Anterior cingulate cortex (tissue), 58 donors: ENCODE measurements at regions not wholly inside any gene's neighbourhood (a gene's known extent, or its start where the extent isn't known, plus 50 kb on each side); places are given as distances from the start of the nearest gene placed in this dataset.
A peak's percentile ranks its signal among the peaks of the same experiment; 100 is the strongest.

ENCODE experiments used
- DNase-seq, 58 donors: peaks; one replicate each; lab custom pipeline; 2025; lab: John Stamatoyannopoulos, UW

DNA sequence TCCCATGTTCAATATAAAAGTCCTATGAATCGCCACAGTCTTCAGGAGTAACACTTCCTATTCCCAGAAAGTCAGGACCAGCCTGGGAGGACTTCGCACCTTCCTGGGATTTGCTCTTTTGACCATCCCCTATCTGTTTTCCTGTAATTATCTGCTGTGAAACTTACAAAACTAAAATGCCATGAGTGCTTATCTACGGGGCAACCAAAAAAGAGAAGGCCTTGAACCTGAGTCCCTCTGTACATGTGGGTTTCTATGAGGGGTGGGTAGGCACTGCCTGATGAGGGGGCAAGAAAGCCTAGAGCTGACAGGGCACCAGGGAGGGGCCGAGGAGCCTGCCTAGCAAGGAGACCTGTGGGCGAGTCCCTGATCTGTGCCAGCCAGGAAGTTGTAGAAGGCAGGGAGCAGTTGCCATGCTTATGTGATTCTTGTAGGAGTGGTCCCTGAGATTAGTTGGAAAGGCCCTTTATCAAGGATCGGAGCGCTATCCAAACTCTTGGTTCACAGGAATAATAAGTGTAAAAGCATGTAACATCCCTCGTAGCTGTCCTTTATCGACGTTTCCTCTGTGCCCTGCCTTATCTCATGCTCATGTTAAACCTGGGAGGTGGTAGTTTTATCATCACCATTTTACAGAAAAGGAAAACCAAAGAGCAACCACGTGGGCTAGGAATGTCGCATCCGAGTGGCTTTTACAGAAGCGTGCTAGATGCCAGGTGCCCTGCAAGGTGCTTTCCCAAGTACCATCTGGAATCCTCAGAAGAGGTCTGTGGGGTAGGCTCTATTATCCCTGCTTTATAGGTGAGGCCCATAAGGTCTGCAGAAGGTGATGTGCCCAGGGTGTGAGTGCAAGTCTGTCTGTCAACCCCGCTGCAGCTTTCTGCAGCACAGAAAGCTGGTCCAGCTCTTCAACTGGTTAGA is 111.8 kb downstream of the B3GNT2 start:
- no peak for DNase-seq

DNA sequence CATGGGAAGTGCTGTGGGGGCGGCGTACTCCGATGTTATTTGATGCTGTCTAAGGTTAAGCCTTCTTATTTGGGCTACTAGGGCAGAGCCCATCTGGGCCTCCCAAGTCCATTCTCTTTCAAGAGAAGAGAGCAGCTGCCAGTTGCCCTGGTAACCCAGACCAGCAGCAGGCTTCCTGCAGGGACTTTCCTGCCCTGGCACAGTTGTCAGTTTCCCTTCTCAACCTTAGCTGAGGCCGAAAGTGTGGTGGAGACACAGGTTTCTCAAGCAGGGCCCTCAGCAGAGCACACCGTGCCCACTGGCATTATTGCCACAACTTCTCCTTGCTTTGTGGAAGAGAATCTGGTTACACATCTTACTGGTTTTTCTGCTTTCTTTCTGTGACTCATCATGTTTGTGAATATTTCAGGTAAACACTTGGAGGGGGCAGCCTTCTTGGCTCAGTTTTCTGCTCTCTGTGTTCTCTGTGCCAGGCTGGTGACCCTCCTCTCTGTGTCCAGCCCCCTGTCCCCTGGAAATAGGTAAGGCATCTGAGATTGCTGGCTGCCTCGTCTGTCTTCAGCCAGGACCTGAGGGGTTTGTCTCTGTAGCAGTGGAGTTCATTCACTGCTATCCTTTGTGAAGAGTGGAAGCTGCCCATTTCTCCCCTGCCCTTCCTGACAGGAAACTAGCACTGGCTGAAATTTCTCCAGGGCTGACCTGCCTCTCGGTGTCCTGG is 111.0 kb downstream of the B3GNT2 start:
- peak in 6 of 58 donors; percentile 1 to 31 (median 6) for DNase-seq

DNA sequence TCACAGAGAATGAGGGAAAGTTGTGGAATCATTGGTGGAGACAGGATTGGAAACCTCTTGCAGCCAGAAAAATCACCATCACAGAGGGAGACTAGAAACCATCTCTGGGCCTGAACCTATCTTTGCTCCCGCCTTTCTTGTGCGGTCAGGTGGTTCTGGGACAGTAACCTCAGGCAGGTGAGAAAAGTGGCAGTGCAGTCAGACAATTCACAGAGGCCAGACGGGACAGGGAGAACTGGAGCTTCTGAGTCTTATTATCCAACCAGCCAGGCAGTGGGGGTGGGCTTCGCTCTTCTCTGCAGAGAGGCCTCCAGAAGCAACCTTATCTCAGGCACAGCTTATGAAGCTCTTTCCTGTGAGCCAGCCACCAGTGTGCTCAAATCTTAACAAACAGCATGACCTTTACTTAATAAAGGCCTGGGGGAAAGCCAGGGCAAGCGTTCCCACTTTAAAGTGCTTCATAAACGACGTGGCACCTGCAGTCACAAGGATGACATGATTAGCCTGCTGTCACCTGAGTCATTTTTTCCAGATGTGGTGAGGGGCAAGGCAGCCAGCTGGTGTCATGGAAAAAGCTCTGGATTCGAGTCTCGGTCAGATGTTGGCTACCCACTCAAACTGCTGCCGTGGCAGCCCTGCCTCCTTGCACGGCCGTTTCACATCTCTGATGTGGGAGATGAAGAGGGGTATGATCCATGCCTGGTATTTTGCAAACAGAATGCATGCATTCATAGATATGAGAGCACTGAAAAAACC is 109.7 kb downstream of the B3GNT2 start:
- no peak for DNase-seq

DNA sequence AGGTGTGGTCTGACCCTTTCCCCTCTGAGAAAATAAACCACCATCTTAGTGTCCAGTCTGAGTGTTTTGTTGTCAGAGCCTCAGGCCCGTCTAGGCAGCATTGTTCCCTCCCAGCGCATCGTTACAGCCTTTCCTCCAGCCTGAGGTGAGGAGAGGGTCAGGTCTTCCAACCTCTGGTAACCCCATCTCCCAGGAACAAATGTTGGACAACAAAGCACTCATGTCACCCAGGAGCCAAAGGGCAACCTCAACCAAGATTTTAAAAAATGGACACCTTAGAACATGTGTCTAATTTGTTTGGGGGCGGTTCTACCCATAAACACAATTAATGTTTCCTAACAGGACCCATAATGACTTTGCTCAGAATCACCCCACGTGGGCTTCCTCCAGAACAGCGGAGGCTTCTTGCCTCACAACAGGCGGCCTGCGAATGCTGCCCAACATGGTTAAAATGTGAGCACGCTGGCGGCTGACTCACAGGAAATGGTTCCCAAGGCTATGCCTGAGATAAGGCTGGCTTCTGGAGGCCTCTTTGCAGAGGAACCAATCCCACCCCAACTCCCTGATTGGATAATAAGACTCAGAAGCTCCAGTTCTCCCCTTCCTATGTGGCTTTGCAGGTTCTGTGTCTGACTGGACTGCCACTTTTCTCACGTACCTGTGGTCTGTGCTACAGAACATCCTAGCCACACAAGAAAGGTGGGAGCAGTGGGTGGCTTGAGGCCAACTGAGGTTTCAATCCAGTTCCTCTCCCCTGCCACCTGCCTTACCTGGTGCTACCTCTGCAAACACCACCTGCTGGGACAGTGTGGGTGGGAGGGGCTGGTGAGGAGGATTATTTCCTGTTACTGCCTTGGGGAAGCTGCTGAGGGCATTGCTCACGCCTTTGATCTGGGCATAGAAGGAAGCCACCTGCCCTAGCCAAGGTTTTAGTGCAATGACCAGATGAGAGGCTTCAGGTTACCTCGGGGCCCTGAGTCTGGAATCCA is 108.8 kb downstream of the B3GNT2 start:
- no peak for DNase-seq

DNA sequence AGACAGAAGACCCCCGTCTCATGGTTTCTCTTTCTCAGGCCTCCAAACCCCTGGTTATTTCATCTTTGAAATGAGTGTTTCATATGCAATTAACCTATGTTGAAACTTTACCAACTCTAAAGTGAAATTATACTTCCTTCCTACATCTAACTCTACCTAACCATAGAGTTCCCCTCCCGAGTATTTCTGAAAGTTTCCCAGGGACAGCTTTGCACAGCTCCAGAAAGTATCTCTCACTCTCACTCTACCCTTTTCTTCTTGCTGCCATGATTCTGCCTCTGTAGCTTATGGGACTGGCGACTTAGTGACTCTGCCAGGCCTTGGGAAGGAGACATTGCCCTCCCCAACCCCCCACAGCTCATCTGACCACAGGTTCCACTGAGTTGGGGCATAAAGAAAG is 107.9 kb downstream of the B3GNT2 start:
- DNase-seq, result no peak

DNA sequence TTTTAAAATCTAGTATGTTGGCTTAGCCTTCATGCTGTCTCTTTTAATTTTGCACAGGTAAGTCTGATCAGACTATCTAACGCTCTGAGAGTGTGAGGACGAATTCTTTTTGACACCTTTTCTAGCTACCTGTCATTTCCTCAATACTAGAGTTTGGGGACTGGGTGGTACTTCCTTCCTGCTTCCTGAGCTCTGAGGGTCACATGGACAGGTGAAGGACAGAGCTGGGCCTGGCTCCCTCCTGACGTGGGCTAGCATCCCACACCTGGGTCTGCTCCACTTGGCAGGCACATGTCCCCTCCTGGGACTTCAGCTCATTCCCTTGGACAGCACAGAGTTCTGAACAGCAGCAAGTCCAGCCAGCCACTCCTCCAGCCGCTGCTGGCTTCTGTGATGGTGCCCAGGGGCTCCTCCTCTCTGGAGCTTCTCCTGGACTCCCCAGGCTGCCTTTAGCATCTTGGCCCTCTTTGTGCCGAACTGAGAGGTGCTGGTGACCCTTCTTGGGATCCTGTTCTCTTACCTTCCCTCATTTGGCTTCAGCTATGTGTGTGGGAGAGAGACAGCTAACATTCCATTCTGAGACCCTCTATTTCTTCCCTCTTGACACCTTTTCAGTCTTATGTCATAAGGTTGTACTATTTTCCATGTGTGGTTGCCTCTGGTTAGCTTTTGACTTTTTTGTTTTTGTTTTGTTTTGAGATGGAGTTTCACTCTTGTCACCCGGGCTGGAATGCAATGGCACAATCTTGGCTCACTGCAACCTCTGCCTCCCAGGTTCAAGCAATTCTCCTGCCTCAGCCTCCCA is 106.9 kb downstream of the B3GNT2 start:
- DNase-seq, result no peak

DNA sequence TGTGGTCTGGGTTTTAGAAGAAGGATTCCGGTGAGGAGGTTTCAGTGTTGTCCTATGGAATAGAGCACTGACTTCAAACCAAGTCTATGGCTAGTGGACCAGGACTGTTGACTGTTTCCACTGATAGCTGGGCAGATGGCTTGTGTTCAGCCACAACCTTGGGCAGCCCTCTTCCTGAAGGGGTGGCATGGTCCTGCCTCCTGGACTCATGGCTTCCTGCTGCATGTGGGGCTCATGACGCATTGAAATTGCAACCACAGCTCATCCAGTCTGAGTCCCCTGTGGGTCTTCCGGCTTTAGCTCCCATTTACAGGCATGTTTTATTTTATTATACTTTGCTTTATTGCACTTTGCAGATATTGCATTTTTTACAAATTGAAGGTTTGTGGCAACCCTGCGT is 105.0 kb downstream of the B3GNT2 start:
- no peak for DNase-seq

DNA sequence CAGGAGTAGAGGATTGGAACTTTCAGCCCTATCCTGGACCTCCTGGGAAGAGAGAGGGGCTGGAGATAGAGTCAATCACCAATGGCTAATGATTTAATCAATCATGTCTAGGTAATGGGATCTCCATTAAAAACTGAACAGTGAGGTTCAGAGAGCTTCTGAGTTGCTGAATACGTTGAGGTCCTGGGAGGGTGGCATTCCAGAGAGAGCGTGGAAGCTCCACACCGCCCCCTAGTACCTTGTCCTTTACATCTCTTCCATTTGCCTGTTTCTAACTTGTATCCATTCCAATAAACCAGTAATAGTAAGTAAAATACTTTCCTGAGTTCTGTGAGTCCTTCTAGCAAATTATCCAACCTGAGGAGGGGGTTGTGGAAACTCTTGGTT is 101.7 kb downstream of the B3GNT2 start:
- no peak for DNase-seq

DNA sequence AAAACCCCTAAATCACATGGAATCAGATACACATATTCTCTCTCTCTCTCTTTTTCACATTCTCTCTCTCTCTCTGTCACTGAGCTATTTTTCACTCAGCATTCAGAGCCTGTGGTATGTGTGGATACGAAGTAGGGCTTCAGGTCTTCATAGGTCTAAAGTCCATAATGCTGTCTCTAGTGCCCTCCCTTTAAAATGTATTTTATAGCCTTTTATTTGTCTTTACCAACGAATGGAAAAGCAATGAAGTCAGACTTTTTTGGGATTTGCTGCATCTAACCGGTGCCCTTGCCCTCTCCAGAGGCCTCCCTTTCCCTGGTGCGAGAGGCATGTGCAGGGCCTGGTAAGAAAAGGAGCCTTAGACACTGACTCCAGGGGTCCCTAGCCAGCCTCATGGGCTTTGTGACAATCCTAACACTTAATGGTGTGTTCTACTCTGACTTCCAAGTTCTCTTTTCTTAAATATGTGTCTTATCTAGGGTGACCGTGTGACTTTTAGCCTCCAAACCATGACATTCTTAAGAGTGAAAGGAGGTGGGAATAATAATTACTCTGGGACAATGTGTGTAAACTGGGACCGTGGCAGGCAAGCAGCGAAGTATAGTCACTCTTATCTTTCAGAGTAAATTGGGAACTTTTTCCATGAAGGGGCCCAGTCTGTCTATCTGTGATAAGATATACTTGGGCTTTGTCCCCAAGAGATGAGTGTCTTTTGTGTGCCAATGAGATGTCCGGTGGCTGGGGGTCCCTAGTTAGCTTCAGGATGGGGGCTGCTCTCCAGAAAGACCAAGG is 101.1 kb downstream of the B3GNT2 start:
- DNase-seq, result no peak

DNA sequence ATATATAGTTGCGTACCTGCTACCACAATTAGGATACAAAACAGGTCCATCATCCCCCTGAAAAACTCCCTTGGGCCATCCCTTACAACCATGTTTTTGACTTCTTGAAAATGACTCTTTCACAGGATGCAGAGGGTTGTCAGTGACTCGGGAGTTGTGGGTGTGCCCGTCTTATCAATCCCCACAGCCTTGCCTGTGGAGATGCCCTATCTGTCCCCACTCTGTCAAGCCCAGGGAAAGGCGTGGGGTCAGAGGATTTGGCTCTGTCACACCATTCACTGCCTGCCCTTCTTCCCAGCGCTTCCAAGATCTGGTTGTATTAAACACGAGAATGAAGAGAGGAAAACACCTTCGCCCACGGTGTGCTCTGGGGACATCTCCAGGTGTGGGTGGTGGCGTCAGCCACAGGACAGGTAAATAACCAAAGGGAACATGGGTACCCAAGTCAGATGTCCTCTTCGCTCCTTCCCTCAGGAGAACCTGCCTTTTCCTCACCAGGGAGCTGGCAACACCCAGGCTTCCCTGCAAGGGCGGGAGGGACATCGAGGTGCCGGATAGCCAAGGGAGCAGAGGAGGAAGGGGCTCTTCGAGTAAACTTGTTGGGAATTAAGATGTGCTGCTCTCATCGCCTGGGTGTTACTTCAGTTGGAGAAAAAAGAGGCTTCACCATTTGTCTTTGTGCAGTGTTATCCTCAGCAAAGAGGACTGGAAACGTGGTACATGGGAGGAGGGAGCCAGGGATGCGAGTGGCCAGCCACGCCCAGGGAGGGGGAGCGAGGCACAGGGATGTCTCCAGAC is 100.3 kb downstream of the B3GNT2 start:
- no peak for DNase-seq

DNA sequence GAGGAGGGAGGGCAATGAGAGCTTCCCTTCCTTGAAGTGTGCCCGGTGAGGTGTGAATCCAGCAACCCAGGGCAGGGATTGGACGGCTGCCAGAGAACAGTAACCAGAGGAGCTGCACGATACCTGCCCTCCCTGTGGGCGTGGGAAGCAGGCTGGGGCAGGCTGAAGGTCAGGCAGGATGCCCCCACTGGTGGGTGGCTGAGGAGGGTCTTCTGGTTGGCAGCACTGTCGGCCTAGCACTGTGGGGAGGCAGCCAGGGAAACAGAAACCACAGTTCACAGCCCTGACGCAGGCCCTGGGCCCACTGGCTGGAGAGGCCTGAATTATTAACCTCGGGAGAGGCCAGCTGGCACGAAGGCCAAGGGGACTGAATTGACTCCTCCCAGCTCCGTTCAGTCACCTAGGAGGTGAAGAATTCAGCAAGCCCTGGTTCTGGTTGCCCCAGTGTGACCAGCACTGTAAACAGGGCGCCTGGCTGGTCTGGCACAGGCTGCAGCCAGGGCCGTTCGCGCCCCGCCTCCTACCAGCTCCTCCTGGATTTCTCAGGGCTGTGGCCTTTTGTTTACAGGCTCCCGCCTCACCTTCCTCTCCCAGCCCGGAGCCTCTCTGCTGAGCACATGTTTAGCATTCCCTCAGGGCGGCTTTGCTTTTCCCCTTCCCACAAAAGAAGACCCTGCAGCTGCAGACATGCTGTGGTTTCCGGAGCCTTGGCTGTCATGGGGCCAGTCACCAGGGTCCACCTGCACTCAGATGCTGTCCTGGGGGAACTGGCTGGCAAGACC is 97.8 kb downstream of the B3GNT2 start:
- DNase-seq, result peak in 25 of 58 donors; percentile 6 to 59 (median 23)

DNA sequence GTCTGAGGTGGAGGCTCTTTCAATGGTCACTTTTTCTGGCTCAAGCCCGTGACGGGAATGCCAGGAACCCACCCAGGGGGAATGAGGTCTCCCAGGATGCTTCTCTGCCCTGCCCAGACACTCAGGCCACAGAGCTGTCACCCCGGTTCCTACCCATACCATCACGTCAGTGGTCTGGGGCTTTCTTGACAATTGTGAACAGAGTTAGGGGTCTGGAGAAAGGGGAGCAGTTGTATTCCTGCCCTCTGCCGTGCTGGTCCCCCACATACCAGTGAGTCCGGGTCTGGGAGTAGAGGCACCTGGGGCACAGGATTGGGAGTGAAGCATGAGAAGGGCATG is 97.2 kb downstream of the B3GNT2 start:
- DNase-seq, result no peak

DNA sequence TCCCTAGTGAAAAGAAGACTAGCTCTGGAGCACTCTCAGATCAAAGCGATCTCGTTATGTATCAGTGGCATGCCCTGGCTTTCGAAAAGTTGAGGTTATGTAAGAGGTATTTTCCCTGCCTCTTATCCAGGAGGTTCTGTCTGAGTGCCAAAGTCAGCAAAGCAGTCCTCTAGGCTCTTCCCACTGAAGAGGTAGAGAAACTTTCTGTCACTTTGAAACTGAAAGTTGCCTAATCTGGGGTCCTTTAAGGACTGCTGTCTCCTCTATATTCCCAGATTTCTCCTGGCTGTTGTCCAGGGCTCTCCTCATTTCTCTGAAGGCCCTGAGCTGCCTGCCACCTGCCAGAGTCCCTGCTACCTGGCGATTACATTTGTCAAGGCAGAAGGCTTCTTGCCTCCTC is 96.3 kb downstream of the B3GNT2 start:
- no peak for DNase-seq

DNA sequence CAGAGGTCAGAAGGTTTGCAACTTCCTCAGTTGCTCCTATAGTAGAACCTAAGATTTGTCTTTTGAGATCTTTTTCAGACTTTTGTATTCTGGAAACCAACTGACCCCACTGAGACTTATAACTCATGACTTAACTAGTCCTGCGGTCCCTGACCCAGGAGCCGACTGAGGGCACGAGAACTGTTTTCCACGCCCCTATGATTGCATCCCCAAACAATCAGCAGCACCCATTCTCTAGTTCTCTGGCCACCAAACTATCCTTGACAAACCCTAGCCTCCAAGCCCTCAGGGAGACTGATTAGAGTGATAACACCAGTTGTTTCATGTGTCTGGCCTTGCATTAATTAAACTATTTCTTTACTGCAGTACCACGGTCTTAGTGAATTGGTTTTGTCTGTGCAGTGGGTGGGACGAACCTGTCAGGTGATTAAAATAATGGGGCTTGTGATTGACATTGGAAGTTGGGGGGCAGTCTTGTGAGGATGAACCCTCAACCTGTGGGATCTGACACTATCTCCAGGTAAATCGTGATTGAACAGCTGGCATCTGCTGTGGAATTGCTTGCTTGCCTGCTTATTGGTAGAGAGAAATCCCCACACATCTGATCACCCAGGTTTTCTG is 95.7 kb downstream of the B3GNT2 start:
- DNase-seq, result no peak

DNA sequence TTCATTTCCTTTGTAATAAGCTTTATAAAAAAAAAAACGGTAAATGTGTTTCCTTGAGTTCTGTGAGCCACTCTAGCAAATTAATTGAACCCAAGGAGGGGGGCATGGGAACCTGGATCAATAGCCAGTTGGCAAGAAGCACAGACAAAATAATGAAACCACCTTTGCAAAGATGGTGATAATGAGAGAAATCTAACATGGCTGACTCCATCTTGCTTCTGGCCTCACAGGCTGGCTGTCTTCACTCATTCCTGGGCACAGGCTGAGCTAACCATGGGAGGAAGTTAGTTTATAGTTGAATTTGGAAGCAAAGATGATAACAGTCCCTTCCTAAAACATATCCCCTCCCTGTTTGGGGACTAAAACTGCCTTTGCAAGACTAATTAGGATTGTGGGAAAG is 95.1 kb downstream of the B3GNT2 start:
- DNase-seq, result no peak
